ENCODE measurements at regions not wholly inside any gene's neighbourhood (a gene's known extent, or its start where the extent isn't known, plus 50 kb on each side); places are given as distances from the start of the nearest gene placed in this dataset.

DNA sequence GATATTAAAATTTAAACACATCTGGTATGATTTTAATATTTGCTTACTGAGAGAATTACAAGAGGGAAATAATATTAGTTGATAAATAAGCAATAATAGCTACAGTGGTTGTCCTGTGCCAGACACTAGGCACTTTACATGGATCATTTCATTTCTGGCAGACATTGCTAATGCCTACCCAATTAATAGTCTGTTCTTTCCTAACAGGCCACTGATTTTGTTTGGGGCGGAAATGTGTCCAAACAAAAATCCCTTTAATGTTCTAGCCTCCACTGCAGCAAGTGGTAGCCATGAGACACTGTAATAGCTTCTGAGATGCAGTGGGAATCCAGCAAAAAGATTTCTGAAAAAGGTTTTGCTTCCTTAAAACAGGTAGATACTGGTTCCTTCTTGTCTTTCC is 527.4 kb downstream of the CSNK1G3 start:
- FAIRE-seq (no peak), ATAC-seq (no peak), DNase-seq (no peak)
- TF ChIP-seq, protein P1, sequence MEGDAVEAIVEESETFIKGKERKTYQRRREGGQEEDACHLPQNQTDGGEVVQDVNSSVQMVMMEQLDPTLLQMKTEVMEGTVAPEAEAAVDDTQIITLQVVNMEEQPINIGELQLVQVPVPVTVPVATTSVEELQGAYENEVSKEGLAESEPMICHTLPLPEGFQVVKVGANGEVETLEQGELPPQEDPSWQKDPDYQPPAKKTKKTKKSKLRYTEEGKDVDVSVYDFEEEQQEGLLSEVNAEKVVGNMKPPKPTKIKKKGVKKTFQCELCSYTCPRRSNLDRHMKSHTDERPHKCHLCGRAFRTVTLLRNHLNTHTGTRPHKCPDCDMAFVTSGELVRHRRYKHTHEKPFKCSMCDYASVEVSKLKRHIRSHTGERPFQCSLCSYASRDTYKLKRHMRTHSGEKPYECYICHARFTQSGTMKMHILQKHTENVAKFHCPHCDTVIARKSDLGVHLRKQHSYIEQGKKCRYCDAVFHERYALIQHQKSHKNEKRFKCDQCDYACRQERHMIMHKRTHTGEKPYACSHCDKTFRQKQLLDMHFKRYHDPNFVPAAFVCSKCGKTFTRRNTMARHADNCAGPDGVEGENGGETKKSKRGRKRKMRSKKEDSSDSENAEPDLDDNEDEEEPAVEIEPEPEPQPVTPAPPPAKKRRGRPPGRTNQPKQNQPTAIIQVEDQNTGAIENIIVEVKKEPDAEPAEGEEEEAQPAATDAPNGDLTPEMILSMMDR (IDR thresholded peaks at IDR 0.05), result no peak
- no peak overlapping the region for H3K4me3 ChIP-seq
- no peaks in the 10 kb centered on the region for H3K27me3 ChIP-seq
- H3K4me1 ChIP-seq, result peaks cover 0 to 11% (median 11%) of the 10 kb centered on the region in 3 donors
- intact Hi-C loops (cut with DNase I), result no loop called here
- 89 to 97% methylated on average over 1 of the region's 1 CpG for WGBS, 2 donors
- no peak overlapping the region for H3K27ac ChIP-seq
- H3K9me3 ChIP-seq, result no peaks in the 10 kb centered on the region
- no peaks in the 10 kb centered on the region for H3K36me3 ChIP-seq

DNA sequence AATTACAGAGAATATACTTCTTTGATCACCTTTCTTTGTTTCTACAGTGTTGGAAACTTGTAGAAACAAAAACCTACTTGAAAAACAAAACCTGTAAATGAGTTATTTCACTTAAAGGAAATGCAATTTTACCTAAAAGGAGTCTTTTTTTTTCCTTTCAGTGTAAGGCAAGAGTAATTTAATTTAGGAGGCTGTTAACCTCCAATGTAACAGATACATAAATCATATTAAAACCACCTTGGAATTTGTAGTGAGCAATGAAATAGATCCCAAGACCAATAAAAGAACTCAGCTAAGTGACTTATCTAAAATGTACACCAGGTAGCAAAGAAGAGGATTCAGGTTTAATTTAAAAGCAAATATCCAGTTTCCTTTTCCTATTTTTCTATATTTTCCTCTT is 524.8 kb downstream of the CSNK1G3 start:
- Histone ChIP-seq H3K36me3 (no peaks in the 10 kb centered on the region), H3K9me3 (no peaks in the 10 kb centered on the region), H3K4me3 (no peak overlapping the region), H3K4me1 (peaks cover 0 to 13% (median 11%) of the 10 kb centered on the region in 3 donors), H3K27me3 (no peaks in the 10 kb centered on the region), H3K27ac (no peak overlapping the region)
- DNase-seq (no peak), FAIRE-seq (no peak), ATAC-seq (no peak)
- intact Hi-C loops (cut with DNase I), result no loop called here
- TF ChIP-seq, protein P1 (IDR thresholded peaks at IDR 0.05), result no peak

DNA sequence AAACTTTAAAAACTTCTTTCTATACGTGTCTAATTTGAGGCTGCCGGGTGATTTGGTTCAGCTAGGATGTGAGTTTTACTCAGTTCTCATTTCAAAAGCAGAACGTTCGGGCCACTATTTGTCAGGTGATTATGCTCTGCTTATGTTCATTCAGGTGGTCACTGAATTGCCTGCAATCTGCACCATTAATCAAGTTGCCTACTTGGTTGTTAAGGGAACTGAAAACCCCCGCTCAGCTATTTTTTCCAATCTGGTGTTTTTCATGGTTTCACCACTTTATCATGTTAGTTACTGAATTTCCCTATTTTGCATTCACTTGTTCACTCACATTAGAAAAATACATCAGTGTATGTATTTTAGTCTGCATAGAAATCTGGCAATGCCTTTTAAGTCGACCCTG is 523.0 kb downstream of the CSNK1G3 start:
- 78 to 81% methylated on average over 6 of the region's 6 CpGs for WGBS, 2 donors
- Histone ChIP-seq H3K27ac (no peak overlapping the region), H3K27me3 (no peaks in the 10 kb centered on the region), H3K4me3 (no peak overlapping the region), H3K9me3 (no peaks in the 10 kb centered on the region), H3K4me1 (peaks cover 0 to 5% (median 0%) of the 10 kb centered on the region in 3 donors), H3K36me3 (no peaks in the 10 kb centered on the region)
- TF ChIP-seq, protein P1 (IDR thresholded peaks at IDR 0.05), result no peak
- DNase-seq, result no peak
- no peak for FAIRE-seq
- intact Hi-C loops (cut with DNase I), result no loop called here
- peak in 3 of 4 donors; percentile 17 to 73 (median 63) for ATAC-seq

DNA sequence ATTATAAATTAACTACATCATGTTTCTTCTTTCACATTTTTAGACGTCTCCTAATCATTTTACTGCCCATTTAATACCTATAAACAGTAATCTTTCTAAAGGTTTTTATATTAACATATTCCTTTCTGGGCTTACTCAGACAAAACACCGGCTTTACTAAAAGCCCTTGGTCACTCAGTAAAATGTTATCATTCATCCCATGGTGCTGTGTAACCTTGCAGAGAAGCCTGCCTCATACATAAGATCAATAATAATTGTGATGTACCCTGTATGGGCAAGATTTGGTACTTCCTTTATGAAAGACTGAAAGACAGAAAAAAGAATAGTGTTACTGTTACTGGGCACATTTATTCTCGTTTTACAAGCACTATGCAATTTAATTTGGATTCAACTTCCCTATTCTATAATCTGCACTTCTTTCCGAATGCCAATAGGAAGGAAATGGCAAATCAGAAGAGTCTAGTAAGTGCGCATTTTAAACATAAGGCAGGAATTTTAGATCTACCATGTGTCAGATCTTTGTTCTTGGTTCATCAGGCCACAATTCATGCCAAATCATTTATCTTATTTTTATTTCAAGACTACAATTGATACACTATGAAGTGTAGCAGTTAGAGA is 522.2 kb downstream of the CSNK1G3 start:
- no peak for DNase-seq
- H3K27ac ChIP-seq, result no peak overlapping the region
- FAIRE-seq, result no peak
- H3K9me3 ChIP-seq, result no peaks in the 10 kb centered on the region
- ATAC-seq, result no peak
- intact Hi-C loops (cut with DNase I), result no loop called here
- TF ChIP-seq, protein P1 (IDR thresholded peaks at IDR 0.05), result no peak
- no peak overlapping the region for H3K4me3 ChIP-seq
- no peaks in the 10 kb centered on the region for H3K27me3 ChIP-seq
- peaks cover 0 to 5% (median 0%) of the 10 kb centered on the region in 3 donors for H3K4me1 ChIP-seq
- H3K36me3 ChIP-seq, result no peaks in the 10 kb centered on the region
- WGBS, 2 donors, result 59 to 69% methylated on average over 5 of the region's 5 CpGs

DNA sequence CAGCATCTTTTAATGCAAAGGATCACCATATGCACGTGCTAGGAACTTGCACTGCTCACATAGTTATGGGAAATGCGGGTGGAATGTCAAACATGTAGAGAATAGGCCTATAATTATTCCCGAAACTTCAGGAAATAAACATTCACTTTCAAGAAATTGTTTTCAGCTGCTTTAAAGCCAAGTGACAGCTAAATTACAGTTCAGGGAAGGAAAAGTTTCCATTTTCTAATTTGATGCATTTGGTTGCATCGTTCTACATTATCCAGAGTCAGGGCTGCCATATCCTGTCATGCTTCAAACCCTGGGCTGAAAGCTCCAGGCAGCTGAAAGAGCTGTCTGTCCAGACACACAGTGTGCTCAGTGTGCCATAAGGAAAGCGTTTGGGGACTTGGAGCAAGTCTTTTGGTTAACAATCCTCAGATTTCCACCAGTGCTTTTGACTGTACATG is 518.1 kb downstream of the CSNK1G3 start:
- TF ChIP-seq, protein P1 (IDR thresholded peaks at IDR 0.05), result no peak
- peaks cover 0 to 5% (median 0%) of the 10 kb centered on the region in 3 donors for H3K4me1 ChIP-seq

More for the DNA sequence above, 518.1 kb downstream of the CSNK1G3 start:
- Histone ChIP-seq H3K36me3 (no peaks in the 10 kb centered on the region), H3K9me3 (no peaks in the 10 kb centered on the region), H3K4me3 (no peak overlapping the region), H3K27ac (no peak overlapping the region), H3K27me3 (no peaks in the 10 kb centered on the region)
- DNase-seq (no peak), ATAC-seq (no peak), FAIRE-seq (no peak)
- intact Hi-C loops (cut with DNase I), result no loop called here
- WGBS, 2 donors, result 84 to 90% methylated on average over 5 of the region's 5 CpGs
